ENCODE measurements at regions not wholly inside any gene's neighbourhood (a gene's known extent, or its start where the extent isn't known, plus 50 kb on each side); places are given as distances from the start of the nearest gene placed in this dataset.
A peak's percentile ranks its signal among the peaks of the same experiment; 100 is the strongest.

- no peak for DNase-seq (ENCODE audit: low spot score)
Observed at GRCh38 chr5:67515762-67516161, 319.2 kb upstream of the CD180 start.

GRCh38 chr5:67515020-67515689 is 318.6 kb upstream of the CD180 start:
- DNase-seq (ENCODE audit: low spot score) = no peak

GRCh38 chr5:67512758-67513157 is 316.2 kb upstream of the CD180 start:
- no peak for DNase-seq (ENCODE audit: low spot score)

GRCh38 chr5:67511911-67512310 is 315.3 kb upstream of the CD180 start:
- no peak for DNase-seq (ENCODE audit: low spot score)

GRCh38 chr5:67510204-67510603 is 313.6 kb upstream of the CD180 start:
- DNase-seq (ENCODE audit: low spot score) = no peak

GRCh38 chr5:67509402-67510186 is 313.0 kb upstream of the CD180 start:
- DNase-seq (ENCODE audit: low spot score) = no peak

- no peak for DNase-seq (ENCODE audit: low spot score)
Observed at GRCh38 chr5:67506241-67506640, 309.6 kb upstream of the CD180 start.

- DNase-seq (ENCODE audit: low spot score) = no peak
Observed at GRCh38 chr5:67502951-67503350, 306.4 kb upstream of the CD180 start.

GRCh38 chr5:67496051-67496450 is 299.5 kb upstream of the CD180 start:
- DNase-seq (ENCODE audit: low spot score) = no peak

GRCh38 chr5:67495072-67495471 is 298.5 kb upstream of the CD180 start:
- DNase-seq (ENCODE audit: low spot score) = no peak

- no peak for DNase-seq (ENCODE audit: low spot score)
Observed at GRCh38 chr5:67494186-67494855, 297.7 kb upstream of the CD180 start.

GRCh38 chr5:67493676-67494075 is 297.1 kb upstream of the CD180 start:
- DNase-seq (ENCODE audit: low spot score) = peak; percentile 44

GRCh38 chr5:67490543-67491321 is 294.1 kb upstream of the CD180 start:
- DNase-seq (ENCODE audit: low spot score) = no peak

- no peak for DNase-seq (ENCODE audit: low spot score)
Observed at GRCh38 chr5:67488885-67489284, 292.3 kb upstream of the CD180 start.

GRCh38 chr5:67487862-67488261 is 291.3 kb upstream of the CD180 start:
- DNase-seq (ENCODE audit: low spot score) = no peak

GRCh38 chr5:67483453-67484030 is 286.9 kb upstream of the CD180 start:
- DNase-seq (ENCODE audit: low spot score) = no peak

GRCh38 chr5:67481362-67481761 is 284.8 kb upstream of the CD180 start:
- DNase-seq (ENCODE audit: low spot score) = no peak

- DNase-seq (ENCODE audit: low spot score) = no peak
Observed at GRCh38 chr5:67478337-67478736, 281.7 kb upstream of the CD180 start.

- no peak for DNase-seq (ENCODE audit: low spot score)
Observed at GRCh38 chr5:67476995-67477394, 280.4 kb upstream of the CD180 start.

- no peak for DNase-seq (ENCODE audit: low spot score)
Observed at GRCh38 chr5:67476531-67476930, 279.9 kb upstream of the CD180 start.

GRCh38 chr5:67475489-67475888 is 278.9 kb upstream of the CD180 start:
- no peak for DNase-seq (ENCODE audit: low spot score)
